Heart left ventricle (tissue), 16 donors: ENCODE measurements at regions not wholly inside any gene's neighbourhood (a gene's known extent, or its start where the extent isn't known, plus 50 kb on each side); places are given as distances from the start of the nearest gene placed in this dataset.
"Not testable (repeated sequence)": the region's sequence is repeated elsewhere in the genome, so short reads cannot be mapped to it uniquely, and the experiment has no call there.

Experiments used
- ATAC-seq, 4 donors: fragments of 200-7000 bp; cut with Tn5 transposase; one replicate each; pipeline ENCODE4 v1.9.1; 2020 to 2022; ENCODE audit warnings: moderate library complexity in 4 of 4, mild to moderate bottlenecking in 3 of 4, moderate number of reproducible peaks in 1 of 4
- DNase-seq, 5 donors: peaks; one replicate each; pipeline ENCODE4 v3.0.0-alpha.2; 2020
- H3K27ac ChIP-seq, 12 donors: fragments of 200-600 bp; sonication (generic) in 4 of 12; one replicate each; pipeline versions ENCODE4 v1.5.0 to v1.8.0; 2016 to 2022; ENCODE audit warnings: mild to moderate bottlenecking in 2 of 12
- H3K27me3 ChIP-seq, 9 donors: fragments of 200-600 bp; sonication (generic) in 2 of 9; one replicate each; pipeline versions ENCODE4 v1.5.1 to v1.8.0; 2016 to 2022; ENCODE audit warnings: mild to moderate bottlenecking in 3 of 9
- H3K36me3 ChIP-seq, 9 donors: fragments of 200-600 bp; sonication (generic) in 2 of 9; one replicate each; pipeline versions ENCODE4 v1.5.0 to v1.8.0; 2018 to 2022; ENCODE audit warnings: mild to moderate bottlenecking in 2 of 9
- H3K4me1 ChIP-seq, 12 donors: fragments of 200-600 bp; sonication (generic) in 4 of 12; one replicate each; pipeline versions ENCODE4 v1.5.0 to v1.8.0; 2016 to 2022; ENCODE audit warnings: mild to moderate bottlenecking in 3 of 12
- H3K4me3 ChIP-seq, 12 donors: fragments of 200-600 bp; sonication (generic) in 4 of 12; one replicate each; pipeline versions ENCODE4 v1.5.0 to v1.8.0; 2017 to 2022; ENCODE audit warnings: mild to moderate bottlenecking in 9 of 12, moderate library complexity in 4 of 12
- H3K9me3 ChIP-seq, 12 donors: fragments of 200-600 bp; sonication (generic) in 4 of 12; one replicate each; pipeline versions ENCODE4 v1.5.0 to v1.8.0; 2016 to 2022; ENCODE audit warnings: mild to moderate bottlenecking in 1 of 12
- POLR2A ChIP-seq, 2 donors: fragments of 450-650 bp; IDR thresholded peaks; one replicate each; pipeline ENCODE4 v1.6.1; 2017; ENCODE audit warnings: antibody characterized with exemption in 2 of 2, mild to moderate bottlenecking in 2 of 2, moderate library complexity in 2 of 2
- WGBS, 4 donors: extraction: QIAGEN DNeasy Blood & Tissue Kit in 2 of 4; methylation state at CpG; one replicate each; pipeline versions ENCODE4 v1.1.5 to v1.1.7; 2013 to 2018; 5-methylcytosine and 5-hydroxymethylcytosine counted together
- intact Hi-C, 10 donors: fragments of 100-400 bp; cut with DNase I; formaldehyde crosslinking; loops; one replicate each; pipeline versions ENCODE4 v1.11.1 to v1.14.2; 2022
- TF ChIP-seq, protein P1 (sequence below), 12 donors: fragments of 200-600 bp; sonication (generic) in 4 of 12; IDR thresholded peaks; one replicate each; pipeline versions ENCODE4 v1.5.0 to v1.8.0; 2018 to 2022; ENCODE audit warnings: antibody characterized with exemption in 12 of 12, mild to moderate bottlenecking in 5 of 12
- donor health status: ischemic (EF 13 %, LVEDD 7.1; RV severe dilation, severe dysfunction).
- donor health status: healthy with polysubstance abuse.
- donor health status: DM: no; HTN: yes; CAD: no.
- donor health status: DM: no; HTN: no; CAD: no.
- donor health status: ischemic (EF 25% LVEDD 6.9; RV normal size, moderate dysfunction).
- donor health status: ischemic (EF 25% LVEDD 5.7; RV mildly dilated, moderate dysfunction).
- donor health status: healthy.
- donor health status: DM: yes; HTN: yes; CAD: no.
- donor health status: ischemic (EF 35%, LVEDD 5.7; RV mildly dilated, moderate dysfunction).
- donor health status: nonischemic (EF 11% LVEDD 7.7; RV severe dilation, severe dysfunction).
- donor health status: DM: yes; HTN: yes; CAD: no.
- donor health status: PGD.
- donor health status: ischemic (EF 29% LVEDD 5.4; RV normal size, mild dysfunction).
- donor health status: nonischemic (EF 23%, LVEDD 6.1; RV moderate dilation, normal function).

DNA sequence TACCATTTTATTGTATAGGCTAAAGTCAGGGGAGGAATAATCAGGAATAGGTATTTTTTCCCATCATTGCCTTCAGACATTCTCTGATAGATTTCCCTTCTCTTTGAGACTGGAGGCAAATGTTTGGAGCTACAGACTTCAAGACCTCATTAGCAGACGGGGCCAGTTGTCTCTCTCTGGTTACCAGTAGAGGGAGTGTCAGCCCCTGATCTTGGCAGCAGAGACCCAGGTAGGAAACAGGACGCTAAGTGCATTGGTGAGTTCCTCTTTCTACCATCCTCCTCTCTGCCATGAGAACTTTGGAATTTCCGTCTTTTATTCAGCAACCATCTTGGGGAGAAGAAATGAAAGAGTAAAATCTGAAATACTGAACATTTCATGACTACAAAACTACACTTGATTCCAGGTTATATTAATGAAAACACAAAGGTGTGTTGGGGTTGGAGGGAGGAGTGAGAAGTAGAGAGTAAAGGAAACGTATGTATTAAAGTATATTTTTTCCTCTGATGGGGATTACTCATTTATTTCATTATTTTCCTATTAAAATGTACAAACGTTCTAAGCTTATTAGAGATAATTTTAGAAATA is 186.2 kb upstream of the GCFC2 start:
- no peak for DNase-seq
- no peaks in the 10 kb centered on the region for H3K4me1 ChIP-seq
- H3K9me3 ChIP-seq = no peaks in the 10 kb centered on the region
- TF ChIP-seq, protein P1, sequence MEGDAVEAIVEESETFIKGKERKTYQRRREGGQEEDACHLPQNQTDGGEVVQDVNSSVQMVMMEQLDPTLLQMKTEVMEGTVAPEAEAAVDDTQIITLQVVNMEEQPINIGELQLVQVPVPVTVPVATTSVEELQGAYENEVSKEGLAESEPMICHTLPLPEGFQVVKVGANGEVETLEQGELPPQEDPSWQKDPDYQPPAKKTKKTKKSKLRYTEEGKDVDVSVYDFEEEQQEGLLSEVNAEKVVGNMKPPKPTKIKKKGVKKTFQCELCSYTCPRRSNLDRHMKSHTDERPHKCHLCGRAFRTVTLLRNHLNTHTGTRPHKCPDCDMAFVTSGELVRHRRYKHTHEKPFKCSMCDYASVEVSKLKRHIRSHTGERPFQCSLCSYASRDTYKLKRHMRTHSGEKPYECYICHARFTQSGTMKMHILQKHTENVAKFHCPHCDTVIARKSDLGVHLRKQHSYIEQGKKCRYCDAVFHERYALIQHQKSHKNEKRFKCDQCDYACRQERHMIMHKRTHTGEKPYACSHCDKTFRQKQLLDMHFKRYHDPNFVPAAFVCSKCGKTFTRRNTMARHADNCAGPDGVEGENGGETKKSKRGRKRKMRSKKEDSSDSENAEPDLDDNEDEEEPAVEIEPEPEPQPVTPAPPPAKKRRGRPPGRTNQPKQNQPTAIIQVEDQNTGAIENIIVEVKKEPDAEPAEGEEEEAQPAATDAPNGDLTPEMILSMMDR (IDR thresholded peaks at IDR 0.05) = peak in 10 of 12 donors; percentile 6 to 43 (median 26)
- TF ChIP-seq POLR2A (IDR thresholded peaks at IDR 0.05) = no peak
- no peak overlapping the region for H3K4me3 ChIP-seq
- ATAC-seq = no peak
- no peak overlapping the region for H3K27ac ChIP-seq
- H3K27me3 ChIP-seq = no peaks in the 10 kb centered on the region
- H3K36me3 ChIP-seq = no peaks in the 10 kb centered on the region
- 24 to 28% (median 26%) methylated on average over 5 of the region's 5 CpGs for WGBS, 4 donors
- intact Hi-C loops = no loop called here

DNA sequence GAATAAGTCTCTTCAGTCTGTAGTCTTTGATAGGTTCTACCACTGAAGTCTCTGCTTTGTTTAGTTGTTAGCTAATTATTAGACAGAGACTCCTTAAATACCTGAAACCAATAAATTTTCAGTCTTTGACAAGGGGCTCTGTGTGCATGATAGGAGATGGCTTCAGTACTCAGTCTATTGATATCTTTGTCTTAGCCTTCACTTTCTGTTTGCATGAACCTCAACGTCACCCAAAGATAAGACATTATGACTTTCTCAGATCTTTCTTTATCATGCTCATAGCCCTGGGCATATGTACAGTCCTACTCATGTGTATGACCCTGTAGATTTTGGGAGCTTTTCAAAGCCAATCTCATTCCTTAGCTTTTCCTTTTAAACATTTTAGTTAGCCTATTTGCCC is 183.5 kb upstream of the GCFC2 start:
- DNase-seq (no peak), ATAC-seq (no peak)
- Histone ChIP-seq H3K27me3 (no peaks in the 10 kb centered on the region), H3K36me3 (no peaks in the 10 kb centered on the region), H3K9me3 (no peaks in the 10 kb centered on the region), H3K4me3 (no peak overlapping the region), H3K4me1 (no peaks in the 10 kb centered on the region), H3K27ac (no peak overlapping the region)
- intact Hi-C loops = no loop called here
- TF ChIP-seq, protein P1 (IDR thresholded peaks at IDR 0.05) = no peak
- TF ChIP-seq POLR2A (IDR thresholded peaks at IDR 0.05) = no peak
- 38 to 59% (median 42%) methylated on average over 1 of the region's 1 CpG for WGBS, 4 donors

GRCh38 chr2:75892490-75892889 is 181.8 kb upstream of the GCFC2 start:
- WGBS, 4 donors = 68 to 76% (median 72%) methylated on average over 2 of the region's 2 CpGs
- no peak for ATAC-seq
- DNase-seq = no peak
- TF ChIP-seq POLR2A (IDR thresholded peaks at IDR 0.05) = no peak
- TF ChIP-seq, protein P1 (IDR thresholded peaks at IDR 0.05) = no peak
- Histone ChIP-seq H3K9me3 (no peaks in the 10 kb centered on the region), H3K4me3 (no peak overlapping the region), H3K27ac (no peak overlapping the region), H3K4me1 (no peaks in the 10 kb centered on the region), H3K36me3 (no peaks in the 10 kb centered on the region), H3K27me3 (no peaks in the 10 kb centered on the region)
- intact Hi-C loops = no loop called here

GRCh38 chr2:75882530-75882929 is 171.8 kb upstream of the GCFC2 start:
- Histone ChIP-seq H3K9me3 (peaks cover 0 to 4% (median 0%) of the 10 kb centered on the region in 12 donors), H3K36me3 (no peaks in the 10 kb centered on the region), H3K27ac (no peak overlapping the region), H3K4me1 (no peaks in the 10 kb centered on the region), H3K27me3 (no peaks in the 10 kb centered on the region), H3K4me3 (no peak overlapping the region)
- DNase-seq (no peak), ATAC-seq (no peak)
- intact Hi-C loops = no loop called here
- TF ChIP-seq, protein P1 (IDR thresholded peaks at IDR 0.05) = no peak
- TF ChIP-seq POLR2A (IDR thresholded peaks at IDR 0.05) = no peak
- WGBS, 4 donors = 66 to 81% (median 77%) methylated on average over 2 of the region's 2 CpGs

DNA sequence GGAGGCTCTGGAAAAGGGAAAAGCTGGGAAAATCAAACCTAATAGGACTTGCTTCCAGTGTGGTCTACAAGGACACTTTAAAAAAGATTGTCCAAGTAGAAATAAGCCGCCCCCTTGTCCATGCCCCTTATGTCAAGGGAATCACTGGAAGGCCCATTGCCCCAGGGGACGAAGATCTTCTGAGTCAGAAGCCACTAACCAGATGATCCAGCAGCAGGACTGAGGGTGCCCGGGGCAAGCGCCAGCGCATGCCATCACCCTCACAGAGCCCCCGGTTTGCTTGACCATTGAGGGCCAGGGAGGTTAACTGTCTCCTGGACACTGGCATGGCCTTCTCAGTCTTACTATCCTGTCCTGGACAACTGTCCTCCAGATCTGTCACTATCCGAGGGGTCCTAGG is 164.9 kb upstream of the GCFC2 start:
- WGBS, 4 donors = 82 to 93% (median 85%) methylated on average over 5 to 7 of the region's 7 CpGs
- H3K4me3 ChIP-seq, H3K27ac ChIP-seq, H3K4me1 ChIP-seq, H3K27me3 ChIP-seq, H3K36me3 ChIP-seq, H3K9me3 ChIP-seq, DNase-seq, ATAC-seq, intact Hi-C loops: not testable (repeated sequence)

DNA sequence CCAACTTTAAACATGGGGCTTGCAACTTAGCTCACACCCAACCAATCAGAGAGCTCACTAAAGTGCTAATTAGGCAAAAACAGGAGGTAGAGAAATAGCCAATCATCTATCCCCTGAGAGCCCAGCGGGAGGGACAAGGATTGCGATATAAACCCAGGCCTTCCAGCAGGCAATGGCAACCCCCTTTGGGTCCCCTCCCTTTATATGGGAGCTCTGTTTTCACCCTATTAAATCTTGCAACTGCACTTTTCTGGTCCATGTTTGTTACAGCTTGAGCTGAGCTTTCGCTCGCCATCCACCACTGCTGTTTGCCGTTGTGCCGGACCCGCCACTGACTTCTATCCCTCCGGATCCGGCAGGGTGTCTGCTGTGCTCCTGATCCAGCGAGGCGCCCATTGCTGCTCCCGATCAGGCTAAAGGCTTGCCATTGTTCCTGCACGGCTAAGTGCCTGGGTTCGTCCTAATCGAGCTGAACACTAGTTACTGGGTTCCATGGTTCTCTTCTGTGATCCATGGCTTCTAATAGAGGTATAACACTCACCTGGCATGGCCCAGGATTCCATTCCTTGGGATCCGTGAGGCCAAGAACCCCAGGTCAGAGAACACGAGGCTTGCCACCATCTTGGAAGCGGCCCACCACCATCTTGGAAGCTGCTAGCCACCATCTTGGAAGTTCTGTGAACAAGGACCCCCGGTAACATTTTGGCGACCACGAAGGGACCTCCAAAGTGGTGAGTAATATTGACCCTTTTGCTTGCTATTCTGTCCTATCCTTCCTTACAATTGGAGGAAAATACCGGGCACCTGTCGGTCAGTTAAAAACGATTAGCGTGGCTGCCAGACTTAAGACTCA is 161.3 kb upstream of the GCFC2 start:
- intact Hi-C loops, DNase-seq, H3K4me3 ChIP-seq, H3K4me1 ChIP-seq, H3K27me3 ChIP-seq, H3K36me3 ChIP-seq, H3K27ac ChIP-seq, ATAC-seq, H3K9me3 ChIP-seq: not testable (repeated sequence)
- 90 to 95% (median 94%) methylated on average over 22 to 25 of the region's 25 CpGs for WGBS, 4 donors
